SH-SY5Y (cell line): ENCODE measurements at regions not wholly inside any gene's neighbourhood (a gene's known extent, or its start where the extent isn't known, plus 50 kb on each side); places are given as distances from the start of the nearest gene placed in this dataset.

Experiments used
- GATA2 ChIP-seq: IDR thresholded peaks from 2 replicates; pipeline ENCODE4 v1.6.1; 2011; ENCODE audit warnings: mild to moderate bottlenecking, low read depth, low read length
- GATA3 ChIP-seq: IDR thresholded peaks from 2 replicates; pipeline ENCODE4 v1.6.1; 2011; ENCODE audit warnings: low read depth, mild to moderate bottlenecking, low read length, moderate library complexity

DNA sequence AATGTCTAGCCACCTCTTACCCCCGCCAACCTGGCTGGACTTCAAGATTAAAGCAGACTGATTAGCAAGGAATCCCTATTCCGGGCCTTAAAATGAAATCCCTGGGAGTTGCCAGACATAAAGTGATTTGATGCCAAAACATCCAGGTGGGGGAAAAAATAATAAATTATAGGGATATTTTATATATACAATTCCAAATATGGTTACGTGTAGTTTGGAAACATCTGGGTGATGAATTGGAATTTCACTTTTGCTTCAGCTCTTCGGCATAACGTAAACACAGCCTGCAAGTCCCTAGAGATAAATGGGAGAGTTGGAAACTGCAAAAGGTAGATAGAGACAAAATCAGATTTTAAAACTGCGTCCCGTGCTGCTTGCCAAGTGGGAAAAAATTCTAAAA is 545.5 kb upstream of the MDFIC2 start:
- no peak for TF ChIP-seq GATA3
- no peak for TF ChIP-seq GATA2

DNA sequence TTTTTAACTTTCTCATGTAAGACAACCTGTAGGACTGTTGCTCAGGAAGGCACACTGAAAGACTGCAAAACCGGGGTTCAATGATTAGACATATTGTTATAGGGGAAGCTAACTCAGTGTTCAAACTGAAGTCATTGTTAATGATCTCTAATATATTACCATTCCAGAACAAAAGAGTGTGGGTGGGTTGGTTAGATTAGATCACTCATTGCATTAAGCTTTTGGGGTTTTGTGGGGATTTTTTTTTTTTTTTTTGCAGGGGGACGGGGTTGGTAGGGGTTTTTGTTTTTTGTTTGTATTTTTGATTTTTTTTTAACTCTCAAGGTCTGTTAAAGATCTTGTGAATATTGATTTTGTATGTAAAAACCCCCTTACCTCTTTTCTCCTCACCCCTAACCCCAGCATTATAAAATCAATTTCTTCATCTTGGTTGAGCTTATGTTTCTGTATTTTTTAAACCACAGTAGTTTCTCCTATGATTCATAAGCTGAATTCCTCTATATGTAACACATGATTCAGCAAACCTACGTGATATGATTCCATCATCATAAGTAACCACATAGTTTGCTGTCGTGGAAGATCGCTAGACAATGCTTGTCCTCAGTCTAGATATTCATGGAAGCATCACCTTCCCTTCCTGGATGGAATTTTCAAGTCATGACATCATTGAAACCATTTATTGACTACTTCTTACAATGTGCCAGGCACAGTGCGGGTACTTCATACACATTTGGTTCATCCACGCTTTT is 544.1 kb upstream of the MDFIC2 start:
- TF ChIP-seq GATA3 (no peak), GATA2 (no peak)

DNA sequence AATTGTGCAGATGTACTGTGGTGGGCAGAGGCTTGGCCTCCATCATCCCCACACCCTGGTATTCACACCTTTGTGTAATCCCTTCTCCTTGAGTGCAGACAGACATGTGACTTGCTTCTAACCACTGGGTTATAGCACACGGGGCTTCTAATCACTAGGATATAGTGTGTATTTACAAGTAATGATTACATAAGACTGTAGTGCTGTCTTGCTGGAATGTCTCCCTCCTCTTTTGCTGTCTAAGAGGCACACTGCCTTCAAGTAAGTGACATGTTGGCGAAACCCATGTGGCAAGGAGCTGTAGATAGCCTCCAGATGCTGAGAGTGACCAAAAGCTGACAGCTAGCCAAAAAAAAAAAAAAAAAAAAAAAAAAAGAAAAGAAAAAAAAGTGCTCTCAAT is 542.7 kb upstream of the MDFIC2 start:
- TF ChIP-seq GATA2: no peak
- no peak for TF ChIP-seq GATA3

DNA sequence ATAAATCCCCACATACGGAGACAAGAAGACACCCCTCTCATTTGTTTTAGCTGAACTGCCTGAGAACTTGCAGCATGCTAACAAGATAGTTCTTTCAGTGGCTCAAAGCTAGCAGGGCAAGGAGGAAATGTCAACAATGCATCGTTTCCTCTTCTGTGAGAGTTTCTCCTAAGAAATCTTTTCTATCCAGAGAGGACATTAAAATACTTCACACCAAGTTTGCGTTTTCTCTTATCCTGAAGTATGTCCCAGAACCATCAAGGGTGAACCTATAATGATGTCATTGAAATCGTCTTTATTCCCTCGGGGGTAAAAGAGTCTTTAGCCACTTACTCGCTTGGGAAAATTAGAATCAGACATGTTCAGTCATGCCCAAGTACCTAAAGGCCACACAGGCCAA is 541.7 kb upstream of the MDFIC2 start:
- TF ChIP-seq GATA3 (no peak), GATA2 (no peak)

DNA sequence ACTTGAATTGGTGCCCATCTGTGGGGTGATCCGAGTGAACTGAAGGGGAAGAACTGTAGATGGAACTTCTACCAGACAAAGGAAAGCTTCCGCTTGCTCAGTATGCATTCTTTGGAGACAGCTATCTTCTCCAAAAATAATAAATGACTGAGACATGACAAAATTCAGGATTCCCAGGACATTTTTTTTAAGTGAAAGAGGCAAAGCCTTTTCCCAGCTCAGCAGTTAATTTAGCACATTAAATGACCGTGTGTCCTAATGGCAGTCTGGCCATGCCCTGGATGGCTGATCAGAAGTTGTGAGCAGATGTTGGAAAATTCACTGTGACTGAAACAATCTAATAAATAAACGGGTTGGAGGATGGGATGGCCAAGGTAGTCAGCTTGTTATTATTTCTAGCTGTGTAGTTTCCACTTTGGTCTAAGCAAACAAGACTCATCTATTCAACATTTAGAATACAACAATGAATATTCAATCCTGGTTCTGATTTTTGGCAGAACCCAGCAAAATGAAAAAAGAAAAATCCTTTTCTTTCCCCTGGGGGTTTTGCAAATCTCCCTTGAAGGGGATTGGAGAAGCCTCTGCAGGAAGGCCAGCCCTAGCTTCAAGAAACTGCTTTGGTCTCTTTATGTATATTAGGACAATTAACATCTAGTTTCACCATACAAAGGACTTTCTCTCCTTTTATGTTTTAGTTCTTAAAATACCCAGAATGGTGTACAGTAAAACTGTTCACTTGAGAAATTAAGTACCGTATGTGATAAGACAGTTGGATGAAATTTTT is 540.9 kb upstream of the MDFIC2 start:
- TF ChIP-seq GATA3 (no peak), GATA2 (no peak)

DNA sequence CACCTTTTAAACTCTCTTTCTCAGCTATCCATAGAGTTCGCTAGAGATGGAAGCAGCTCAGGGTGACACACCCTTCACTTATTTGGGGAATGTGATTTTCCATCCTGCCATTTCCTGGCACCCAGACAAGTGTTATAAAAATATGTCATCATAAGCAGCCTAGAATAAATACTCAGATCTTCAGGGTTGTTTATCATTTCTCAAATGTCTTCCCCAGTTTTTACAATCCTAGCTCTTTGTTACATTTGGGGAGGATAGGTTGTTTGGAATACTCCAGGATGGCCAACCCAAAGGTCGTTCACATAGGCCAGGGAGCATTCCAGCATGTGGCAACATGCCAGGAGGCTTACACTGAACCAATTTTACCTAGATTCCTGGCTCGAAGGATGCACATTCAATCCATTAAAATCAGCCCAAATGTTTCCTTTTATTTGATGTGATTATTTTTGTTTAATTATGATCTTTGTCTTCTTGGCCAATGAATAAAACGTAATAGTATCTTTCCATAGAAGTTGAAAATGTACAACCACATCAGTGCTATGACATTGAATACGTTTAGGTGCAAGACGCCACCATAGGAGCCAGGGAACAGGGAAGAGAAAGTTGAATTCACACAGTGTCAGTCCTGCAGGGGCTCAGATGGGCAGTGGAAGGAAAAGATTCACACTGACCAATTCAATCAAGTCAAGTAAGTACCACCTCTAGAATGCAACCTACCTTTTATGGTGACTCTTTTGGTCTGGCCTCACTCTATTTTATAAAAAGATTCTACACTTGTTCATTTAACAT is 537.7 kb upstream of the MDFIC2 start:
- TF ChIP-seq GATA3: no peak
- TF ChIP-seq GATA2: no peak

DNA sequence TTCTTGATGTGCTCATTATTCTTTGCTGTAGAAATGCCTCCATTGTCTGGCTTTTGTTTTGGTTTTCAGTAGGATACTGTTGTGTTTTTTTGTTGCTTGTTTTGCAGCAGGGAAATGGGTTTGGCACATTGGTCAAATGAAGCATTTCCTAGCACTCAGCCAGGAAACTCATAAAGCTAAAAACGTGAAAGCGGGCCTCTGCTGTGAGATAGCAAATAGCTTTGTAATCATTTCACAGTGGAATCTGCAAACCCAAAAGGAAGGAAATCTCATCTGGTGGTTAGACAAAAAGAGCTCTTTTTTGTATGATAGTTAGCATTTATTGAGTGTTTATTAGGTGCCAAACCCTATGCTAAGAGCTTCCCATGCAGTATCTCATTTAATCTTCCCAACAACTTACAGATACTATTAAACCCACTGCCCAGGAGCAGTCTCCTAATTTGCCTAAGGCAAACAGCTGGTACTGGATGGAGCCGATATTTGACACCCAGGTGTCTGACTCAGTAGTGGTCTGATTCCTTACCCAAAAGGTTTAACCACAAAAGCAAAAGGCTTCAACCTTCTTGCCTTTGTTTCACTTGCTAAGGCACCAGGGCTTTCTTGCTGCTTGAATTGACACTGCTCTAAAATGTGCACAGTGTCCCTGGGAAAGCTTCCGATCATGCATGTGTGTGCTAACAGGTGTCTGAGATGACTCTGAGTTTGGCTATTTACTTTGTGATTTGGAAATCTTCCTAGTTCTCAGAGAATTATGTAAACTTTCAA is 527.9 kb upstream of the MDFIC2 start:
- TF ChIP-seq GATA2: no peak
- no peak for TF ChIP-seq GATA3

DNA sequence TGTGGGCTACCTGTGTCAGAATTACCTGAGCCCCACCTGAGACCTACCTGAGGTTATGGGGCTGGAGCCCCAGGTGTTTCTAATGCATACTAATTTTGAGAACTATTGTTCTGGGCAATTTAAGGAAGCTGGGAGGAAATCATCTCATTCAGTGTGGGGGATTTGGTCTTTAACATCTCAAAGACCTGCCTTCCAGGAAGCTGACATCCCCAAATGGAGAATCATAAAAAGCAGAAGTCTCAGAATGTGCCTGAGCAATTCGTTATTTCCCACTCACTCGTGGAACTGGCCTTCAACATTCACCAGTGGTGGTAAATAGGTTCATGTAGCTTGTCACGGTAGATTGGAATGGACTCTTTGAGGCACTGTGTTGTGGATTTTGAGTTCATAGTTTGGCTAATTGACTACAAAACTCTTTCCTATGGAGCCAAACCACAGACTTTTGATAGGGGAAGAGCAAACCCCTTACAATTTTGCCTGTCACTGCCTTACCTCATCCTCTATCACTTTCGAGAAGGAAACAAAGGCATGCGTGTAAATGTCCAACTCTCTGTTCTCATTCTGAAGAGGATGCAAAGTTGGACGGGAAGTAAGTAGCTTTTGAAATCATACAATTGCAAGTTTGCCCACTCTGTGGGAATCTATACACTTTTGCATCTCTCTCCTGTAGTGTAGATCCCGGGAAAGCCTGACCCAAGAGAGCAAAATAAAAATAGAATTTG is 521.0 kb upstream of the MDFIC2 start:
- TF ChIP-seq GATA3: no peak
- no peak for TF ChIP-seq GATA2

DNA sequence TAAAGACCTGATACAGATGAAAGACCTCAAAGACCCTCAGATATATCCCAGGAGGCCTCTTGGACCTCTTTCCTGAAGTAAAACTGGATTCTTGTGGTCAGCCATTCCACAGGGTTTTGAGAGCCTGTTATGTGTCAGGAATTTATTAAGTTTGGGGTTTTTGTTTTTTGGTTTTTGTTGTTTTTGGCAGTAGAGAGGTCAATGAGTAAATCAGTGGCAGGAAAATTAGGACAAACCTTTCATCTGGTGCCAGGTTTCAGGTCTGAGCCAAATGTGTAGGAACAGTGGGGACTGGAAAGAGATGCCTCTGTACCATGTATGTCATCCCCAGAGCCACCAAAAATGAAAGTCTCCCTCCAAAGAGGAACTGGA is 520.4 kb upstream of the MDFIC2 start:
- no peak for TF ChIP-seq GATA3
- TF ChIP-seq GATA2: no peak

DNA sequence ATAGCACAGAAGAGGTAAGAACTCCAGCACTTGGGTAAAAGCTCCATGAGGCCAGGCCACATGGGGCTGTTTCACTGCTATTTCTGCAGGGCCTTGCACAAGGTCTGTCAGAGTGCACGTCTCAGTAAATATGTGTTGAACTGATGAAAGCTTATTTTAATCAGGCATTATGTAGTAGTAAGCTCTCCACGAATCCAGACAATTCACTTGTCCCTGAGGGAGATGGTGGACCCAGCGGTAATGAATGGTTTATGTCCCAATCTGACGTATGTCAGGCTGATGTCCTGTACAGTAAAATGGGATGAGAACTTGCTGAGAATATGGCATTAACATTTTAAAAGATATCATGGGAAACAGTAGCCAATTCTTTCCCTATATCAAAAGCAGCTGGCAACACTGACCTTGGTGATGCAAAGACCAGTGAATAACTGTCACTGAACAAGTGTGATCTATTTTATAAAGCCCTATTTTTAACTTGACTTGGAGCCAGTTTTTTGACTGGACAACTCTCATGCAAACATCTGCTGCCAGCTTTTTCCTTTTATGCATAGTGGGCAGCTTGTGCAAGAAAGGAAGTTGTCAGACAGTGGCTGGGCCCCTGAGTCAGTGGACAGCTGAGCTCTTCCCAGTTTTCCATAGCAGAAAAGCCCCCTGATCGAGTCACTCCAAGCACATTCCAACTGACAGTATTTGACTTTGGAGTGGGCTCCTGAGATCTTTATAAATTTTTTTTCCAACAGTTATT is 519.8 kb upstream of the MDFIC2 start:
- TF ChIP-seq GATA3 (no peak), GATA2 (no peak)

DNA sequence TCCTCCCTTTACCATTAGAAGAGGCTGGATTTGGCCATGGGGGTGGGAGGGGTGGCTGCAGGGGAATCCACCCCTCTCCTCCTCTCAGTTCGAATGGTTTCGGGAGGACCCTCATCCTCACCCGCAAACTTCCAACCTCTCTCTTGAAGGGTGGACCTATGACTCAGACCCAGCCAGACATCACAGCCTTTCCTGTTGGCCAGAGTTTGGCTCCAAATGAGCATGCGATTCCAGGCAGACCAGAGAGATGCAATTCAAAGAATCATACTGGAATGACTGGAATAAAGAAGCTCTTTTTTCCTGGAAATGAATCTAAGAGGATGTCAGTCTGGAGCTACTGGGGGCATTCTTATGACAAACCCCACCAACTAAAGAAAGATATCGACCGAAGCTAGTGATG is 516.7 kb upstream of the MDFIC2 start:
- TF ChIP-seq GATA3 (no peak), GATA2 (no peak)

DNA sequence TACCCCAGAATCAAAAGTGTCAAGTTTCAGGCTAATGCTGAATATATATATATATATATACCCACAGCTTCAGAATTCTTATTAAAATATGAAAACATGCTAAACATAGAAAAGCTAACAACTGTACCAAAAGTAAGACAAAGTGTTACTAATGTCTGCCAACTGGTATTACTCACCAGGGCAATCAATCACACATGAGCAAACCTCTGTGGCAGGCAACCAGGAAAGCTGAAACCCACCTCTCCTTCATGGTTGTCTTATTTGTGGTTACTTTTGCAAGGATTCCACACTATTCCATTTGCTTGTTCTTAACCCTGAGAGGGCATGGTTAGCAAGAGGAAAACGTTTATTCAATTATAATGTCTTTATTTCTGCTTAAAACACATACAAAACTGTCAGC is 512.3 kb upstream of the MDFIC2 start:
- TF ChIP-seq GATA3 (no peak), GATA2 (no peak)

DNA sequence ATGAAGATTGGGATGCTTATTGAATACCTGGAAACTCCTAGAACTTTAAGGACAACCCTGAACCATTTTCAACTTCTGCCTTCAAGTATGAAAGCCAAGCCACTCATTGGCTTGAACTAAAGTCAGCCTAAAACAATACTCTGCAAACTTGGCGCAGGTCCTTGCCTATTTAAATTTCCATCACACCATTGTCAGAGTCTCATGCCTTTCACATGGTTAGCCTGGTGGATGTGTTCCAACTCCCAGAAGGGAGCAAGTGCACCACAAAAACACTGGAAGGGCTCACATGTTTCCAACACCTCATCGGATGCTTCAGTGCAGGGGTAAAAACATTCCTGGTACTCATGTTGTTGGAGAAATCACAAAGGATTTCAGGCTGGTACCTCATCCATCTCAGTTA is 511.6 kb upstream of the MDFIC2 start:
- no peak for TF ChIP-seq GATA3
- no peak for TF ChIP-seq GATA2
